Loucy (cell line): ENCODE measurements at regions not wholly inside any gene's neighbourhood (a gene's known extent, or its start where the extent isn't known, plus 50 kb on each side); places are given as distances from the start of the nearest gene placed in this dataset.

ENCODE experiments used
- CTCF ChIP-seq: fragments of 200-600 bp; sonication (generic); conservative IDR thresholded peaks from 2 replicates; pipeline ENCODE4 v1.5.1; 2014; ENCODE audit warnings: mild to moderate bottlenecking, antibody characterized with exemption, low read length
- EZH2phosphoT487 ChIP-seq: fragments of 200-600 bp; IDR thresholded peaks from 2 replicates; pipeline ENCODE4 v1.6.1; 2018; ENCODE audit warnings: antibody characterized with exemption, mild to moderate bottlenecking, moderate library complexity, borderline replicate concordance

DNA sequence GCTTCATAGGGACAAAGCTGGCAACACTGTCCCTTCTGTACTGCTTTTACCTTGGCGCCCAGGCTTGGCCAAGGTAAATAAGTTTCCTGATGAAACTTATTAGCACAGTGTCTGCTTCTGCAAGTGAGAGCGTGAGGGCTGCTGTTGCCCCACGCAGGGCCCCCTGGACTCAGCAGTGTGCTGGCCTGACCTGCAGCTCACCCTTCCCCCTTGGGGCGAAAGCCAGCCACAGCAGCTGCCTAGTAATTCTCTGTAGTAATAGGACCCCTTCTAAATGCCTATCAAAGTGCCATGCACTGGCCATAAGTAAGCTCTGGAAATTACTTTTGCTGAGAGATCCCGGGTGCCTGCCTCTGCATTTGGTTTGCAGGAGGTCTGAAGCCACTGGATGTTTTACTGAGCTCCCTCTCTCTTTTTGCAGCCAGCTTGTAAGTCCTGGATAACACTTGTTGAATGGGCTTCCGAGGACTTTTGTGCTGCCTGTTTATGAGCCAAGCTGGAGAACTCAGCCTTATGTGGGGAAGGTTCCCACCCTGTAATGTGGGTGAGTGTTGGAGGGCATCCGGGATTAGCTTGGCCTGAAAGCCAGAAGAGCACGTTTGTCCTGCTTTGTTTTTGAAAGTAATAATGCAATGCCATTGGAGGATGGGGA lies 293.9 kb downstream of the C7orf25 start:
- TF ChIP-seq EZH2phosphoT487 (no peak), CTCF (no peak; the same call in 1 of the 2 replicates)
